GM21786 (cell line): ENCODE measurements at regions not wholly inside any gene's neighbourhood (a gene's known extent, or its start where the extent isn't known, plus 50 kb on each side); places are given as distances from the start of the nearest gene placed in this dataset.
A peak's percentile ranks its signal among the peaks of the same experiment; 100 is the strongest.

ENCODE experiments used
- ATAC-seq: cut with Tn5 transposase; IDR thresholded peaks from one replicate; pipeline ENCODE4 v1.9.1; 2021; ENCODE audit not compliant: unreplicated experiment

DNA sequence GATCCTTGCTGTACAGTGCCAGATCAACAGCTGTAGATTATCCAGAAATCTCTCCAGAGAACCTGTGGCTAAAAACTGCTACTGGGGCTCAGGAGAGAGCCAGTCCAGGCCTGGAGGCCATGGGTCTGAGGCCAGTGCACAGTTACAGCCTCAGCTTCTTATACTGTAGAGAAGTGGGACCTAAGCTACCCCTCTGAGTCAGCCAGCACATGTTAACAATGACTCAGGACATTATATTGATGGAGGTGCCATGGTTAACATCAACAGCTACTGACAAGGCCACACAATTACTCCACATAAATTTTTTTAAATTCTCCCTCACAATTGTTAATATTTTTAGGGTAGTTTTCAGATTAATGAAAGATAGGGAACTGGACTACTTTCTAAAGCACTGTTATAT is 138.5 kb downstream of the RBM26 start:
- no peak for ATAC-seq

DNA sequence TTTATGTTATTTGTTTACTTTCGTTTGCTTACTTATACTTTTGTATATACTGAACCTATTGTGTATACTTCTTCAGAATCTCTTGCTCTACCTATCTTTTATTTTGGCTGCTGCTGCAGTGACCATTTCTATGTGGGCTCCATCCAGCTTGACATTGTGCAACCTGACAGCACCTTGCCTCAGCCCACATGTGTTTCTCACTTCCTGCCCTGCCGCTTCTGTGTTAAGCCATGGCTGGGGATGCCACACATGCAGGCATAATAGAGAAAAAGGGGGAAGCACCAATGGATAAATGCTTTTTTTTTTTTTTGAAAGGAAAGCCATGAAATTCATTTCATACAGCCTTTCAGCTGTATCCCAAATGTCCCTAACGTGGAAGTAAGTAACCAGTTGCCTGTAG is 147.6 kb downstream of the RBM26 start:
- ATAC-seq: peak; percentile 91

DNA sequence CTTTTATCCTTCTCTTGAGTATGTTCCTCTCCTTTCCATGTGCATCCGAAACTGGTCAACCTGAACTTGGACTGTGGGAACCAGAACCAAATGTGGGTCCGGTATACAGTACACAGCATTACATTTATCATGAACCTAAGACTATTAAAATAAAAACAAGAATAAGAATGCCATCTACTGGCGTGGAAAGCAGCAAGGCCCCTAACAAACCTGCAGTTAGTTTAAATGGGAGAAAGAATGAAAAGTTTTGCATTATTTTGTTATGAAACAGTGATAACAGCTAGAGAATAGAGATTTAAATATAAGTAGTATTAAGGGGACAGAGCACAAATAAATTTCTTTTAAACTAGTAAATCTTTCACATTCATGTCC is 159.5 kb downstream of the RBM26 start:
- no peak for ATAC-seq

DNA sequence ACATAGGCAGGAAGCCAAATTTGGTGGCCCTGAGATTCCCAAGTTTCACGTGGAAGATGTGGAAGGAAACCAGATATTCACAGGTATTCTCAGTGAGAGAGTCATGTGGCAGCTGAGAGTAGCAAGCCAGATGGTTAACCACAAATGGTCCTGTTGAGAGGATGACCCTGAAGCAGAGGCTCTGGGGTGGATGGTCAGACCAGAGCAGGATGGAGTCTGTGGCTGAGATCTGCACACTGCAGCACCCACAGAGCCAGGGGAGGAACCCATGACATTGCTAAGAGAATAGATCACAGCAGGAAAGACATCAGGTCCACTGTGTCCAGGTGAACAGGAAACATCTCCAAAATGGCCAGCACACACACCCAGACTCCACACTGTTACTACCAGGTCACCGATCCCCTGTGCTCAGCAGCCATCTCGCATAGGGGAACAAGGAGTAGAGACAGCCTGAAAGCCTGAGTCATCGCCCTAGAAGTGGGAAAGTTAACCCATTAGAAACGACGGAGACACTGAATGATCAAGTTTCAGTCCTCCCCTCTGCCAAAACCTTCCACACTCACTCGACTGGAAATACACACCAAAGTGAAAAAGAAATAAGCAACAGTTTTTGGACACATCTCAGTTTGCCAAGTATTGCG is 160.0 kb downstream of the RBM26 start:
- ATAC-seq: peak; percentile 57

DNA sequence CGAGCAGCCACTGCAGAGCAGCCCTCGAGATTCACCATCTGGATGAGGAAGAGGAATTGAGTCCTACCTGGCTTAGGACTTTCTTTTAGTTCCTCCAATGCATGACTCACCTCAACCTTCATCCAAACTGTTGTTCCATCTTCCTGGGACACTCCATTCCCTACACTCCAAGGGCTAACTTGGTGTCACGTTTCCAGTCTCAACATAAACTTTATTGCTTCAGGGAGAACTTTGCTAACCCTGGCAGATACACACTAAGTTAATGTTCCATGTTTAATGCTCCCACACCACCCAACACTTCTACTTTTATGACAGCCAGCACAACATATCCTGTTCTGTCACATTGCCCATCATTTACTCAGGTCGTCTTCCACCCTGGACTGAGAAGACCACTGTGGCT is 164.4 kb downstream of the RBM26 start:
- no peak for ATAC-seq

DNA sequence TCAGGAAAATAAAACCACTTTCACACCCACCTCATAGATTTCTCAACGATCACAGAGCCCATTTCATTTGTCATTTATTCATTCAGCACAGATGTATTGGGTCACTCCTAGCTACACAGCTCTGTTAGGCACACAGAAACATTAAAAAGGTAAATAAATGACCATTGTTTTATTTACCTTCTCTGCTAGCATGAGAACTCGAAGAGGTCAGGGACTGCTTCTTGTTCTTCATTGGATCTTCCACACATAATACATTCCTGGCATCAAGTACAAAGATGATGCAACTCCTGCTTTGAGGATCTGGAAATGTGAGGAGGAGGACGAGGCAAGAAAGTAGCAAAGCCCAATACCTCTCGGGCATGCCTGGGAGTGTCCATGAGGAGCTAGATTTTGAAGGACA is 168.1 kb downstream of the RBM26 start:
- ATAC-seq: no peak

DNA sequence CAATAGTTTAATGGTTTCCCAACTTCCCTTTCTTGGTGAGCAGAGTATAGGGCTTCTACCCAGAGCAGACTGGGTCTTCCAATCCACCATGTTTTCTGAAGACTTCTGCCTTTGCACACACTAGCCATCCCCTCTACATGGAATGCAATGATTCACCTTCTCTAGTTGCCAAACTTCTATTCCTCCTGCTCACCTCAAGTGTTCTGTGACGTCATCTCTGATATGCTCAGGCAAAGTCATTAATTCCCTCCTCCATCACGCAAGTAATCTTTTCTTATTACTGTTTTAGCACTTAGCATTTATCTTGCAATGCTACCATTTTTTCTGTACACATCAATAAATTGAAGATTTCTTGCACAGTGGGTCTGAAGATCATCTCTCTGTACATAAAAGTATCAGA is 174.2 kb downstream of the RBM26 start:
- ATAC-seq: no peak

DNA sequence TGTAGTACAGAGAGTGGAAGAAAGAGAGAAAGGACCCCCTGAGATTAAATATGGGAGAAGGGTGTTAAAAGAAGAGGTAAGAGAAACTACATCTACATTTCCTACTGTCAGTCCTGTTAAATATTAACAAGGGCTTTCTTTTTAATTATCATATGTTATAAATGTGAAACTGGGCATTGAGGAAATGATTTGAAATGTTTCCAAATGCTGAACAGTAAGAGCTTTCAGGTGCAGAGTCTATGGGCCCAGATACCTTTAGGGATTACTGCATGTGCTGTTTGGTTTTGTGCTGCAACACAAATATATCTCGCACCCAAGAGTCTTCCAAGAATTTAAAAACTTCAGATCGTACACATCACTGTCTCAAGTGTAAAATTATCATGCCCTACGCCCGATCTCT is 176.3 kb downstream of the RBM26 start:
- no peak for ATAC-seq

DNA sequence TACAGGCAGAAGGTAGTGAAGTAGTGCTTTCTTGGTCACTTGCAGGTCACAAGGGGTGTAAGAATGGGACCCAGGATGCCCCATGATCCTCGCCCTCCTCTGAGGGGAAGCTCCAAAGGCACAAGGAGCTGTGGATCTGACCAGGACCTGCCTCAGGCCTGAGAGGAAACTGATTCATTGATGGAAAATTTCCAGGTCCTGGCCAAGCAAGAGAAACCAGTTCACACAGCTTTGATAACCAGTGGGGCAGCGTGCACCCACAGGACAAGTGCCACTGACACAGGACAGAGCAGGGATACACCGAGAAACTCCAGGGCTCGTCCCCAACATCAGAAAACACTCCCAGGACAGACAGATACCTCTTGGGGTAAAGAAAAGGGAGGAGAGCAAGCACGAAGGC is 177.1 kb downstream of the RBM26 start:
- ATAC-seq: no peak

DNA sequence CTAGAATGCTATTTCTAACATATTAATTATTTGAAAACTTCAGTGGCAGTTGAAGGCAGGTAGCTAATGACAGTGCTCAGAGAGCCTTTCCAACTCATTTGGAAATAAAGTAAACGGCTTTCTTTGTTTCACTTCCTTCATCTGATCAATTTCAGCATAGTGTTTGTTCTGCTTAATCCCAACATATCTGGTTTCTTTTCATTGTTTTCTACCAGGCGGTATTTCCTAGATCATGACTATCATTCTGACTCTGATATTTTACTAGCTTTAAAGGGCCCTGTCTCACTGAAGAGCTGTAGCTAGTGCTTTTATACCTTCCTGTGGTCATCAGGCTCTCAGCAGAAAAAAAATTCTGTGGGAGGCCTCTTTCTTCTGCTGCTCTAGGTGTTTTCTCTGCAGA is 178.6 kb downstream of the RBM26 start:
- ATAC-seq: peak; percentile 89

DNA sequence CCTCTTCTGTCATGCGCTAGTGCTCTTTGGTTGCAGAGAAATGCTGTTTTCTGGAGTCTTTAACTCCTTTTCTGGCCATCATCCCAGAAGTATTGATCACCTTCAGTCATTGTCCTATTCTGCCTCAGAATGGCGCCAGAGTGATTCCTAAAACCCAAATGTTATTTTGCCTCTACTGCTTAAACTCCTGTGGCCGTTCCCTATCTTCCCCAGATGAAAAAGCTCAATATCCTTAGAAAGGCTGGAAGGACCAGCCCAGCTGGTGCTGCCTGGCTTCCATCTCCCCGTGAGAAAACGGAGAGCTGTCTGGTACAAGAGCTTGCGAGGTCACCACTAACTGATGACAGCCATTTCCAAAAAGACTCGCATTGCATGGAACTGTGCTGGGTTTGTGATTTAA is 179.1 kb downstream of the RBM26 start:
- ATAC-seq: peak; percentile 22

DNA sequence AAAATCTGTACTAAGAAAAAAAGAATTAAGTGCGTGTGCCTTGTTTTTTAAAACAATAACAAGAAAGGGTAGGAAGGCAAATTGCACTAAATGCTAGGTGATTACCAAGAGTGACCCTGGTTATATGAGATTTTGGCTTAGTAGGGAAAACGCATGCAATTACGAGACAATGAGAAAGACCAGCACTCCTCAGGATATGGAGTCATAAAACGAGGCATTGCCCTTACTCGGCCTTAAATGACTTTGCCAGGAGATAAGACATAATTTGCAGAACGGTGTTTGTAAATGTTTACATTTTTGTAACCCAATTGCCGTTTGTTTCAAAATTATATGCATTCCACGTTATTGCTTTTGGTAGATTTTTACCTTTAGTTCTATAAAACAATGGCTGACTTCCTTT is 179.8 kb downstream of the RBM26 start:
- ATAC-seq: no peak

DNA sequence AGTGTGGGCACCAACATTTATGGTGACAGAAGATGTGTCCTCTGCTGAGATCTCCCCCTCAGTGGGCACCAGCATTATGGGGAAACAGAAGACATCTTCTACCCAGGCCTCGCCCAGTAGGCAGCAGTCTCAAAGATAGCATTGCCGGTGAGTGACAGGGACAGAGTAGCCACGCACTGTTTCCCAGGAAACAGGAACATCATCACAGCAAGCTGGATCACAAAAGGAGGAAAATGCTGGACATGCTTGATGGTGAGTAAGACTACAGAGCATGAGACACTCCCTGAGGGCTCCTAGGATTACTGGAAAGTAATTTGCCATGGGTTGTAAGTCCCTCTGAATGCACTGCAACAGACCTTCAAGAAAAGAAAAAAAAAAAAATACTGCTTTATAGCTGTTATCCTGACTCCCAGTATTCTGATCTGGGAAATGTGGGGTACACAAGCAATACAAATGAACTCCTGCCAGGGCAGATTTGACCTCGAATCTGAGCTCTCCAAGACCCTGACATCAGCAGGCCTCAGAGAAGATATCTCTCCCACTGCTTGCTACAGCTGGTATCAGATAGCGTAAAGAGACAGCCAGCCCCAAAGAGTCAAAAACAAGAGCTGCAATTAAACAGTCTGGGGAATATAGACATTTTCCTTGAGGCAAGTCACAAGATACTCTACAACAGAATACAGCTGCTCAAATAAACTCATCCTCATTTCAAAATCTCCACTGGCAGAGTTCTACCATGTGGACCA is 180.4 kb downstream of the RBM26 start:
- ATAC-seq: no peak

DNA sequence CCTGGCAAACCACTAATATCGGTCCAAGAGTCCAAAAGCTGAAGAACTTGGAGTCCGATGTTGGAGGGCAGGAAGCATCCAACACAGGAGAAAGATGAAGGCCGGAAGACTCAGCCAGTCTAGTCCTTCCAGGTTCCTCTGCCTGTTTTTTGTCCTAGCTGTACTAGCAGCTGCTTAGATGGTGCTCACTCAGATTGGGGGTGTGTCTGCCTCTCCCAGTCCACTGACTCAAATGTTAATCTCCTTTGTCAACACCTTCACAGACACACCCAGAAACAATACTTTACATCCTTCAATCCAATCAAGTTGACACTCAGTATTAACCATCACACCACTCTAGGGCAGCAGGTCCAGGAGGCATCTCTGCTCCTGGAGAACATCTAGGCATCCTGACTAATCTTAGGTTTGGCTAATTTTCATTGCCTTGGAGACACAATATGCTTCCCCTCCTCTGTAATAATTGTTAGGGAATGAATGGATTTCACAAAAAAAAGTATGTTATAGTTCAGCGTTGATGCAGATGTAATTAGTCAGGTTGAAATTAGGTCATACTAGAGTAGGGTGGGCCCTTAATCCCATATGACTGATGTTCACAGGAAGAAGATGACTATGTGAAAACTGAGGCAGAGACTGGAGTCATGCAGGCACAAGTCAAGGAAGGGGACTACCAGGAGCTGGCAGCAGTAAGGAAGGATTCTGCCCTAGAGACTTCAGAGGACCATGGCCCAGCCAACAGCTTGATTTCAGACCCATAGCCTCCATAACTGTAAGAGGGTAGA is 183.4 kb downstream of the RBM26 start:
- ATAC-seq: no peak

DNA sequence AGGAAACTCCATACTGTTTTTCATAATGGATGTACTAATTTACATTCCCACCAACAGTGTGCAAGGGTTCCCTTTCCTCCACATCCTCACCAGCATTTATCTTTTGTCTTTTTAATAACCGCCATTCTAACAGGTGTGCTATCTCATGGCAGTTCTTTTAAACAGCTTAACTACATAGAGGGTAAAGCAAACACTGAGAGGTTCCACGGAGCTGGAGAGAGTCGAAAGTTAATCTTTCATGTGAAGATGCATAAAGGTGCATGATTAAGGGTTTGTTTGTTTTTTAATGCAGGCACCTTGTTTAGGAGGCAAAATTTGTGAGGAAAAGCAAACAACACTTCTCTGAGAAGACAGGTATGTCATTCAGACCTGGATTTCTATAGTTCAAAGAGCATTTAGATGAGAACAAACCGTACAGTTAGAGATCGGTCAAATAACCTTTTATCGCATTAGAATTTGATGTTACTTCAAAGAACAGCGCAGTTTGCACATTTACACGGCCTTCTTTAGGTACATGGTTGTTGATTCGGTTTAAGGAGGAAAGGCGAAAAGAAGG is 193.9 kb downstream of the RBM26 start:
- no peak for ATAC-seq

DNA sequence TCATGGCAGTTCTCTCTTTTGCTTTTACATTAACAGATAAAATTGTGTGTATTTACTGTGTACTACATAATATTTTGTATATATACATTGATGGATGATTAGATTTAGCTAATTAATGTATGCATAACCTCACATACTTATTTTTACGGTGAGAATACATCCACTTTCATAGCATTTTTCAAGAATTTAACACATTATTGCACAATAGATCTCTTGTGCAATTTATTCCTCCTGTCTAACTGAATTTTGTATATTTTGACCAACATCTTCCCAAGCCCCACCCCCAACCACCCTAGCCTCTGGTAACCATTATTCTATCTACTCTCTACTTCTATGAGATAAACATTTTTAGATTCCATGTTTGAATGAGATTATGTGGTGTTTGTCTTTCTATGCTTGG is 194.7 kb downstream of the RBM26 start:
- ATAC-seq: no peak

DNA sequence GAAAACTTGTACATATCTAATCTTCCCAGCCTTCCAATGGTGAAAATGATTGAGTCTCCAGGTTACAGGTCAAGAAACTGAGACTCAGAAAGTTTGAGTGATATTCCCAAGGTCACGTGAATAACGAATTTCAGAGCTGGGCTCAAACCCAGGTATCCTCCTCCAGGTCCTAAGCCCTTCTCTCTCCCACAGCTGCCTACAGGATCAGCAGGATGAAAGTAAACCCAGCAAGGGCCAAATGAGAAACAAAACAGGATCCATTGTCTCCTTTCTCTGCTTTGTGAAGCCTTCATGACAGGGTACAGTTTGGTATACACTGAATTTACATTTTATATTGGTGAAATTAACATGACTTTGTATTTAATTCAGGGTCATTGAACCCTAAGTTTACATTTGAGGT is 208.1 kb downstream of the RBM26 start:
- ATAC-seq: no peak

DNA sequence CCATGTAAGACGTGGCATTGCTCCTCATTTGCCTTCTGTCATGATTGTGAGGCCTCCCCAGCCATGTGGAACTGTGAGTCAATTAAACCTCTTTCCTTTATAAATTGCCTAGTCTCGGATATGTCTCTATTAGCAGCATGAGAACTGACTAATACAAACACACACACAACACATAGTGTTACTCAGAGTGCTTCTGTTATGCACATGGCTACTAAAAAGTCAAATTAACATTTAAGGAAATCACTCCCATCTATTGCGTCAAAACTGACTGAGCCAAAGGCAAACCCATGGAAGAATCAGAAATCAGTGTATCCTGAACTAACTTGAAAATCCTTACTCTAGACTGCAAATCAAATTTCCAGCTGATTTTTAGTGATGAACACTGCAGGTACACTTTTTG is 209.2 kb downstream of the RBM26 start:
- no peak for ATAC-seq

DNA sequence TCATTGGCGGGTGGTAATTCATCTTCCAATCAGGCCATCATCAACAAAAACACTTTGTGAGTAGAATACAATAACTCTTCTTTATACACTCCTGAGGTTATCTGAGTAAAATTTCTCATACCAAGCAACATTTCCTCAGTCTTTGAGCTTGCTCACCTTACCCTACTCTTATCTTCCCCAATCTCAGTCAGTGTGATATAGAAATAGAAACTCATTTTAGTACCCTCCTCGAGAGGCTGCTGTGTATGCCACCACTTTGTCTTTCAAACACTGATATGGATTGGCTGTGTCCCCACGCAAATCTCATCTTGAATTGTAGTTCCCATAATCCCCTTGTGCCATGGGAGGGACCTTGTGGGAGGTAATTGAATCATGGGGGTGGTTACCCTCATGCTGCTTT is 209.7 kb downstream of the RBM26 start:
- no peak for ATAC-seq

DNA sequence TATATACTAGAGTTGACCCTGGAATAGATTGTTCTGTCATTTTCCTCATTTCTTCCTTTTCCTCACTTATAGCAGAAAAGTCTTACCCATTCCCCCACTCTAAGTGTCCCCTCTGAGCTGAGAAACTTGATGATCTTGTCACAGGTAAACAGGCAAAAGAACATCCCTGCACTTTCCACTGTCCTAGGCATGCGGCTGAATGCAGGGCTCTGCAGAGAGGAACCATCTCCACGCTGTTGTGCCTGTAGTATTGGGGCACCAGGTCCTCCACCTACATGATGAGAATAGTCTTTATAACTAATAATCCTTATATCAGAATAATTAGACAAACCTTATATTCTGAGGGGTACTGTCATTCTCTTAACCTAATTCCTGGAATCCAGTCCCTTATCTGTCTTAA is 211.3 kb downstream of the RBM26 start:
- peak; percentile 23 for ATAC-seq

DNA sequence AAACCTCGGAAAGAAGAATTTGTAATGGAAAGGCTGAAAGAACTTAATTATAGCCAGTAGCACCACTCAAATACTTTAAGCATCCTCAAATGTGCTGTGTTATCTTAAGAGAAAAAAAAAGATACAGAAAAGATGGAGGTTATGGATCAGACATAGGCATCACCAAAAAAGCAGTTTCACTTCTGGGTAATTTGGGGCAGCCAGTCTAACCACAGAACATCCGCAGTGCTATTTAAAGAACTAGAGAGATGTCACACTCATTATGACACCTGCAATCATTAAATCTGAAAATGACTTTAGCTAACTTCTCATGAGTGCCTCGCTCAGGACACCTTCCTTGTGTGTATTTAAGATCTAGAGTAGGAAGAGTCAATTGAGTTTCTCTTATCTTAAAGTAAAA is 211.8 kb downstream of the RBM26 start:
- ATAC-seq: peak; percentile 93

DNA sequence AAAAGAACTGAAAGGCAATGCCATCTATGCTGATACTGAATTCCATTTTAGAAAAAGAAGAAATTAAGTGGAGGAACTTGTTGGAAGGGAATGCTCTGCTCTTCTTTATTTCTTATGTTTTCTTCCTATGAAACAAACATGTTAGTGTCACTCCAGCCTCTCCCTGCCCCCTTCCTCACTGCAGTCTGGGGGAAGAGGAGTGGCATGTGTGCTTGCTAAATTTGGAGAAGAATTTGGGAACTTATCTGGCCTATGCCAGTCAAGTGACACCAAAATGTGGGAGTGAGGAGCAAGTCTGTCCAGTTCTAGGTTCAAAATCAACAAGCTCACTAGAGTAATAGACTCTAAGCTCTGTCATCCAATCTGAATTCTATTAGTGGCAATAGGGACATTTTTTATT is 214.6 kb downstream of the RBM26 start:
- no peak for ATAC-seq
